NCI-H510A treated with DMSO at 0.1 percent for 48 hours (cell line): ENCODE measurements at regions not wholly inside any gene's neighbourhood (a gene's known extent, or its start where the extent isn't known, plus 50 kb on each side); places are given as distances from the start of the nearest gene placed in this dataset.
A peak's percentile ranks its signal among the peaks of the same experiment; 100 is the strongest.

ENCODE experiments used
- DNase-seq: peaks from one replicate; lab custom pipeline; 2025; lab: John Stamatoyannopoulos, UW

- no peak for DNase-seq
Measured at GRCh38 chr6:156725712-156726111, 51.5 kb upstream of the ARID1B start.

DNA sequence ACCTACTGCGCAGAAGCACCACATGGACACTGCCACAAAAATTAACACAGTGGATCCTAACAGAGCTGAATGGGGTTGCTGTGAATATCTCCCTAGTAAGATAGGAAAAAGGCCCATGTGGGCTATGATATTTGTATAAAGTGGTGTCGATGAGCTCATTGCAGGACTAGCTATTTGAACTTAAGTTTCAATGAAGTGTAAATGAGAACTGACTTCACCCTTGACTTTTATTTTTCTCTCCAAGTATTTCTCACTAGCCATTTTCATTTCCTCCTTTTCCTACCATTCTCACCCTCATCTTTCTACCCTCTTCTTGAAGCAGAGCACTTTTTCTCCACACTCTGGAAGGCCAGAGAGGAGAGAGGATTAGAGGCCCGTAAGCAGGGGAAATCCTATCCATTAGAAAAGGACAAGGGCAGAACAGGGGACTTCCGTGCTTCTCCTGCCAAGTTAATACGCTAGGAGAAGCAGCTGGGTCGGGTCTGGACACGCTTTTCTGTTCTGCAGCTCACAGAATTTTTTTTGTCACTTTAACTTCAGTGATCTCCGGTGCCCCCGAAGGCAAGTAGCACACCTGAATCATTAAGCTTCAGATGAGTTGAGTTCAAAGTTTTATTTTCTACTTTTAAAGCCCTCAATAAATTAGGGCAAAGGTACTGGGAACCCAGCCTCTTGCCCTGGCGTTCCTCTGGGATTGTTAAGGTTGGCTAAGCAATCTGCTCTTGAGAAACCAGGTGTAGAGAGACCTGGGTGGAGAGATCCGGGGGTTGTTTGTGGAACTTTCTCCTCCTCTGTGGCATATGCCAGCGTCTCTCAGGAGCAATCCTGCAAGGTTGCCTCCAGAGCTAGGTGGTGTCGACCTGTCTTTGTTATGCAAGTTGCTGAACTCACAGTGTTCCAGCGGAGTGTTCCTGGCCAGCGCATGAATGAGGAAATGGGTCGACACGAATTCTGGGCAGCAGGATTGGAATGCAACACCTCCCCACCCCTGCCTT lies 56.2 kb upstream of the ARID1B start:
- DNase-seq, result peak; percentile 60

DNA sequence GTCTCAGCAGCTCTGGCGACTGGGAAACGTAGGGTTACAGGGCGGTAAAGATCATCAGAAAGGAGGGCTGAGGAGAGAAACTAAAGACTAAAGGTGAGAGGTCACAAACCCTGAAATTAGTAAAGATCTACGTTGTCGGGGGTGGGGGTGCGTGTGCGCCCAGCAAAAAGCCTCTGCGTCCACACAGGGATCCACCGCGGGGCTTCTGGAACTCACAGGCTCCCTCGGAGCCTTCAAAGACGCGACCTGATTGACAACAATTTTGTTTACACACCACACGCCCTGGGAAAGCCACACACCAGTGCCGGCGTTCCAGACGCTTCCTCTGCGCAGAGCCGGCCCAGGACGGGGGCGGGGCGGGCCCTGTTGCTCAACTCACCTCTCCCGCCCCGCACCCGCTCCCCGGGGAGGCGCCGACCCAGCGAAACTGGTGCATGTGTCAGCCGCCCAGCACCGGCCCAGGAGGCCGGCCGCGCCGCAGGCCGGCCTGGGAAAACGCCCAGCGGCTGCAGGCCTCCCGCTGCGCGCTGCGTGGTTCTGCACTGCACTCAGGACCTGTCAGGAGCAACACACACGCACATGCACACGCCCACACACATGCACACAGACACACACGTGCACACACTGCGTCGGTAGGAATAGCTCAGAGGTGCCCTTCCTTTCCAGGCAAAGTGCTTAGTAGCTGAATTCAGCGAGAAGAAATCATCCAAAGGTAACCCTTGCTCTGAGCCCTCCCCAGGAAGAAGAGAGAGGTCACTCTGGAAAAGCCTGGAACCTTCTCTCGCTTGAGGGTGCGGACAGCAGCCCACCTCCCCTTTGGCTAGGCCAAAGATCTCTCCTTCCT lies 57.2 kb upstream of the ARID1B start:
- DNase-seq, result peak; percentile 79

- DNase-seq, result no peak
Measured at GRCh38 chr6:156719395-156719719, 57.8 kb upstream of the ARID1B start.

DNA sequence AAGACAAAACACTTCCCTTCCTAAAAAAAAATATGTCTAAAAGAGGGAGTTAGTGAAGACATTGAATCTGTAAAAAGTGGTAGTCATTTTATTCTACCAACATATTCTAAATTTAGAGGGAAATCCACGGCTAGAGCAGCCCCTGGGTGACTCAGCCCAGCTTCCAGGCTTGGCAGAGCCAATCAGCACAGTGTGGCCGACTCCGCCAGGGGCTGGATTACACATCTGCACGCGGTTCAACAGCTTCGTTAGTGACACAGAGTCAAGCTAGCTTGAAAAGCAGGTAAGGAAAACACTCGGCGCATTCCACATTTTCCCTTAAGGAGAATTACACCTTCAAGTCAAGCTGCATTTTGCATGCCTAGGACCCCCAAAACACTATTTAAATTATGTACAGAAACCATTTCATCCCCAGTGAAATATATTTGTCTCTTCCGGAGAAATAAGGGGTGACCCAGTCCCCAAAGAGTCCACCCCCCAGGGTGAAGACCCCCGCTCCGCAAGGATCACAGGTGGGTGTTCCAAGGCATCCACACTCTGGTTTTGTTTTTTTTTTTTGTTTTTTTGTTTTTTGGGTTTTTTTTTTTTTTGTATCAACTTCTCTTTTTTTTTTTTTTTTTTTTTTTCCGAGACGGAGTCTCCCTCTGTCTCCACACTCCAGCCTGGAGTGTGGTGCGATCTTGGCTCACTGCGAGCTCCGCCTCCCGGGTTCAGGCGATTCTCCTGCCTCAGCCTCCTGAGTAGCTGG lies 58.4 kb upstream of the ARID1B start:
- no peak for DNase-seq

DNA sequence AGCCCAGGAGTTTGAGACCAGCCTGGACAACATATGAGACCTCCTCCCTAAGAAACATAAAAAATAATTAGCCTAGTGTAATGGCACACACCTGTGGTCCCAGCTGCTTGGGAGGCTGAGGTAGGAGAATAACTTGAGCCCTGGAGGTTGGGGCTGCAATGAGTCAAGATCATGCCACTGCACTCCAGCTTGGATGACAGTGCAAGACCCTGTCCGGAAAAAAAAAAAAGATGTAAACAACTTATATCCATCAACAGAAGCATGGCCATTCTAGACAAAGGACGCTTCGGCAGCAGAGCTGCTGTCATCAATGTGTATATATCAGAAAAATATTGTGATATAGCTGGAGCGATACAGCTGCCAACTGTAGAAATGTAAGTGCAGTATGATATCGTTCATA lies 59.6 kb upstream of the ARID1B start:
- no peak for DNase-seq

DNA sequence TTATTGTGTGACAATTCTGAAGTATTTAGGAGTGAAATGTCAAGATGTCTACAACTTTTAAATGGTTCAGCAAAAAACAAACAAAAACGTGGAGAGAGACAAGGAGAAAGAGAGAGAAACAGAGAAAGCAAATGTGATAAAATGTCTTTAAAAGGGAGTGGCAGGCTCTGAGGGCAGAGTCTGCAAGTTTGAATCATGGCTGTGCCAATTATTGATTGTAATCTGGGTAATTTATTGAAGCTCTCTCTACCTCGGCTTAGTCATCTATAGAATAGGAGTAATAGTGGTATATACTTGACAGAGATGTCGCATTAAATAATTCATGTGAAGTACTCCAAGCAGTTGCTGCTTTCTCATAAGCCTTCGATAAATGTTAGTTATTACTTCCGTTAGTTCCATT lies 61.3 kb upstream of the ARID1B start:
- no peak for DNase-seq

GRCh38 chr6:156713548-156713947 lies 63.6 kb upstream of the ARID1B start:
- no peak for DNase-seq

GRCh38 chr6:156710479-156710878 lies 66.7 kb upstream of the ARID1B start:
- DNase-seq, result no peak

- DNase-seq, result no peak
Measured at GRCh38 chr6:156707818-156708217, 69.4 kb upstream of the ARID1B start.

DNA sequence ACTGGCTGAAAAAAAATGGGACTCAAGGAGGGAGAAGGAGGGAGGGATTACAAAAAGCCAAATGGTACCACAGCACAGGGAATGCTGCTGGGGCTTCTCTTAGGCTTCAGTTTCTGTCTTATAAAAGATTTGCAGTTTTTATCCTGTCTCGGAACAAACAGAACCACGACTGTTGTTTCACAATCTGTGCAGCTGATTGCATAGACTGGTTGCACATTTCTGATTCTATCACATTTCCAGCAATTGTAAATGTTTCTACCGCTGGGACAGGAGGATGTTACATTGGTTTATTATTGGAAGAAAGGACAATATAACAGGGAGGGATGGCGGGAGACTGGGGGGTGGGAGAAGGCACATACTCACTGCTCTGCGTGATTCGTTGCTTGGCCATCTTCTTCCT lies 73.5 kb upstream of the ARID1B start:
- no peak for DNase-seq

DNA sequence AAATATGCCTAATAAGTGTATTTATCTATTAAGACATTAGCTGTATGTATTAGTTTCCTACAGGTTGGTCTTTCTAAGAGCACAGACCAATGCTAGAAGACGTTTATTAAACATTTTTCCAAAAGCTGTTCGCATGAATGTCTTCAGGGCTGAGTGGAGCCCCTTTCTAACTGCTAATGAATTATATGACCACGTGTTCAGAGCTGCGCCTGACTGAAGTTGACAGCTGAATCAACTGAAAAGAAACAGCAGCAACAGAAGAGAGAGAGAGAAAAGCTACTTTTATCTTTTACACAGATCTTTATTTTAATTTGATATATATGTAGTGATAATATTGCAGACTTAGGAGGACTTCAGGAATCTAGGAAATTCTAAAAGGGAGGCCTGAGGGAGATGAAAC lies 75.2 kb upstream of the ARID1B start:
- no peak for DNase-seq

- no peak for DNase-seq
Measured at GRCh38 chr6:156700440-156701057, 76.6 kb upstream of the ARID1B start.

GRCh38 chr6:156699935-156700334 lies 77.2 kb upstream of the ARID1B start:
- DNase-seq, result no peak

- no peak for DNase-seq
Measured at GRCh38 chr6:156699017-156699421, 78.2 kb upstream of the ARID1B start.

DNA sequence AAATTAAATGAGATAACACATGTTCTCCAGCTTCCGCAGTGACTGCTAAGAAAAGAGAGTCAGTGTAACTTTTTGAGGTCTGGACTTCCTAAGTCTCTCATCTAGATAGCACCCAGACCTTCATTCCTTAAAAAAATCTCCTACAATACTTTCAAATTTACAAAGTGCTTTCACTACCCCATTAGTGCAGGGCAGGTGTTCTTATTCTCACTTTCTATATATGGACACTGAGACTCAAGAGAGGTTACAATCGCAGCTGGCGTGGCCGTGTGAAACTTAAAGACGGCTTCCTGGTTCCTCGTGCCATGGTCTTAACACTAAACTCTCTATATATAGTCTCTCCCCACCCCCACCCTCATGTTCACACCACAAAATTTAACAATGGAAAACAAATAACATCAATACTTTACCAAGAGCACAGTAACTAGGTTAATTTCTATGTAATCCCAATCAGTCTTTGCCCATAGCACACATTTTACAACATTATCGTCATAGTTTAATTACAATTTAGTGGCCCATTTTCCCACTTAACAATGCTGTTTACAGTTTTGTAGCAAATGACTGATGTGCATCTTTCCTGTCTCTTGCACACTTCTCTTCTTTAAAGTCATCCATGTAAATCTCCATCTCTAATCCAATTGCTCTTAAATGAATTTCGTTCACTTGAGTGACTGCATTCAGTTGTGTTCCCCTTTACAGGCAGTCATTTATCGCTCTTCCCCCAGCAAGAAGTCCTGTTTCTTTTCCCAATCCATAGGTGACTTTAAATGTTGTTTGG lies 78.8 kb upstream of the ARID1B start:
- DNase-seq, result no peak

GRCh38 chr6:156697225-156697830 lies 79.8 kb upstream of the ARID1B start:
- DNase-seq, result no peak

- DNase-seq, result no peak
Measured at GRCh38 chr6:156695742-156696141, 81.4 kb upstream of the ARID1B start.

DNA sequence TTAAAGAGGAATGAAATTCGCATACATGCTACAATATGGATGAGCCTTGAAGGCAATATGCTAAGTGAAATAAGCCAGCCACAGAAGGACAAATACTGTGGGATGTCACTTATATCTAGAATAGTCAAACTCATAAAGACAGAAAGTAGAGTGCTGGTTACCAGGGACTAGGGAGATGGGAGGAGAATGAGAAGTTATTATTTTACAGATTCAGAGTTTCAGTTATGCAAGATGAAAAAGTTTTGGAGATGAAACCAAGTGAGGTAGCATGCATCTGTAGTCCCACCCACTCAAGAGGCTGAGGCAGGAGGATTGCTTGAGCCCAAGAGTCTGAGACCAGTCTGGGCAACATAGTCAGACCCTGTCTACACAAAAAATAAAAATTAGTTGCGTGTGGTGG lies 82.5 kb upstream of the ARID1B start:
- DNase-seq, result no peak

- DNase-seq, result no peak
Measured at GRCh38 chr6:156691018-156691417, 86.2 kb upstream of the ARID1B start.

- no peak for DNase-seq
Measured at GRCh38 chr6:156689656-156690055, 87.5 kb upstream of the ARID1B start.
